ENCODE measurements at regions not wholly inside any gene's neighbourhood (a gene's known extent, or its start where the extent isn't known, plus 50 kb on each side); places are given as distances from the start of the nearest gene placed in this dataset.
"Not testable (repeated sequence)": the region's sequence is repeated elsewhere in the genome, so short reads cannot be mapped to it uniquely, and the experiment has no call there.

- TF ChIP-seq CTCF, POLR2A (IDR thresholded peaks at IDR 0.05): not testable (repeated sequence)
Measured at GRCh38 chr14:106163812-106164211, 637.4 kb downstream of the TMEM121 start.

Data from testis (tissue), 2 donors.